HG02759 (cell line): ENCODE measurements at regions not wholly inside any gene's neighbourhood (a gene's known extent, or its start where the extent isn't known, plus 50 kb on each side); places are given as distances from the start of the nearest gene placed in this dataset.

Experiments used
- ATAC-seq: cut with Tn5 transposase; IDR thresholded peaks from one replicate; pipeline ENCODE4 v1.9.1; 2021; ENCODE audit warnings: mild to moderate bottlenecking, moderate library complexity; ENCODE audit not compliant: unreplicated experiment

- ATAC-seq, result no peak
Observed at GRCh38 chr12:39127401-39127800, 222.0 kb upstream of the CPNE8 start.

- ATAC-seq, result no peak
Observed at GRCh38 chr12:39125566-39125965, 220.2 kb upstream of the CPNE8 start.

GRCh38 chr12:39124768-39125167 lies 219.4 kb upstream of the CPNE8 start:
- no peak for ATAC-seq

- ATAC-seq, result no peak
Observed at GRCh38 chr12:39123580-39124253, 218.3 kb upstream of the CPNE8 start.

- ATAC-seq, result no peak
Observed at GRCh38 chr12:39122562-39123204, 217.3 kb upstream of the CPNE8 start.

- no peak for ATAC-seq
Observed at GRCh38 chr12:39116861-39117260, 211.5 kb upstream of the CPNE8 start.

GRCh38 chr12:39112064-39112463 lies 206.7 kb upstream of the CPNE8 start:
- ATAC-seq, result no peak

GRCh38 chr12:39105111-39105510 lies 199.7 kb upstream of the CPNE8 start:
- no peak for ATAC-seq

GRCh38 chr12:39103552-39104165 lies 198.3 kb upstream of the CPNE8 start:
- peak; percentile 91 for ATAC-seq

- no peak for ATAC-seq
Observed at GRCh38 chr12:39102474-39103209, 197.3 kb upstream of the CPNE8 start.

GRCh38 chr12:39095636-39096330 lies 190.4 kb upstream of the CPNE8 start:
- no peak for ATAC-seq

GRCh38 chr12:39081910-39082309 lies 176.5 kb upstream of the CPNE8 start:
- ATAC-seq, result no peak

GRCh38 chr12:39077226-39077625 lies 171.8 kb upstream of the CPNE8 start:
- no peak for ATAC-seq

- ATAC-seq, result no peak
Observed at GRCh38 chr12:39074063-39074462, 168.7 kb upstream of the CPNE8 start.

GRCh38 chr12:39072658-39073057 lies 167.3 kb upstream of the CPNE8 start:
- no peak for ATAC-seq

GRCh38 chr12:39071611-39072010 lies 166.2 kb upstream of the CPNE8 start:
- ATAC-seq, result no peak

- no peak for ATAC-seq
Observed at GRCh38 chr12:39070775-39071174, 165.4 kb upstream of the CPNE8 start.

- ATAC-seq, result no peak
Observed at GRCh38 chr12:39065455-39065854, 160.1 kb upstream of the CPNE8 start.

- no peak for ATAC-seq
Observed at GRCh38 chr12:39064708-39065107, 159.3 kb upstream of the CPNE8 start.

GRCh38 chr12:39062266-39062996 lies 157.0 kb upstream of the CPNE8 start:
- no peak for ATAC-seq
